Endodermal cell (in vitro differentiated cells): ENCODE measurements at regions not wholly inside any gene's neighbourhood (a gene's known extent, or its start where the extent isn't known, plus 50 kb on each side); places are given as distances from the start of the nearest gene placed in this dataset.

Experiments used
- DNase-seq: peaks from one replicate; pipeline ENCODE4 v3.0.0-alpha.2; 2017
- H3K27ac ChIP-seq: 2 replicates; pipeline ENCODE4 v1.5.1; 2013; ENCODE audit warnings: mild to moderate bottlenecking, low read depth, low read length, moderate library complexity
- H3K27me3 ChIP-seq: 2 replicates; pipeline ENCODE4 v1.6.1; 2013; ENCODE audit warnings: mild to moderate bottlenecking, low read length, moderate library complexity; ENCODE audit not compliant: insufficient read depth, control insufficient read depth, poor library complexity, severe bottlenecking
- H3K36me3 ChIP-seq: 2 replicates; pipeline ENCODE4 v1.7.0; 2013; ENCODE audit warnings: mild to moderate bottlenecking, low read length, moderate library complexity; ENCODE audit not compliant: control insufficient read depth, insufficient read depth
- H3K4me1 ChIP-seq: one replicate; pipeline ENCODE4 v1.7.0; 2013; ENCODE audit warnings: low read length; ENCODE audit not compliant: control insufficient read depth, insufficient read depth
- H3K4me3 ChIP-seq: 2 replicates; pipeline ENCODE4 v1.5.1; 2013; ENCODE audit warnings: mild to moderate bottlenecking, low read length, moderate library complexity
- H3K9ac ChIP-seq: 2 replicates; pipeline ENCODE4 v1.6.1; 2013; ENCODE audit warnings: mild to moderate bottlenecking, low read length, moderate library complexity; ENCODE audit not compliant: poor library complexity, severe bottlenecking; ENCODE audit errors: extremely low read depth
- H3K9me3 ChIP-seq: 2 replicates; pipeline ENCODE4 v1.6.1; 2013; ENCODE audit warnings: mild to moderate bottlenecking, low read length, moderate library complexity; ENCODE audit not compliant: control insufficient read depth
- H3K27ac Mint-ChIP-seq: 2 replicates; pipeline ENCODE4 v1.8.0; 2020; ENCODE audit warnings: mixed read lengths
- H3K27me3 Mint-ChIP-seq: 2 replicates; pipeline ENCODE4 v1.8.0; 2021; ENCODE audit warnings: mild to moderate bottlenecking, mixed read lengths; ENCODE audit not compliant: insufficient read depth
- H3K36me3 Mint-ChIP-seq: 2 replicates; pipeline ENCODE4 v1.8.0; 2020; ENCODE audit warnings: low read depth, mixed read lengths
- H3K4me1 Mint-ChIP-seq: 2 replicates; pipeline ENCODE4 v1.8.0; 2020; ENCODE audit warnings: mixed read lengths
- H3K4me3 Mint-ChIP-seq: 2 replicates; pipeline ENCODE4 v1.8.0; 2020; ENCODE audit warnings: mild to moderate bottlenecking, moderate library complexity, mixed read lengths
- H3K9me3 Mint-ChIP-seq: 2 replicates; pipeline ENCODE4 v1.8.0; 2020; ENCODE audit warnings: mild to moderate bottlenecking, mixed read lengths
- WGBS, 2 experiments: methylation state at CpG; one replicate each; pipeline versions ENCODE4 v1.1.5 to v1.1.7; 2013; ENCODE audit warnings: missing lambda C conversion rate in 2 of 2, mixed read lengths in 1 of 2; ENCODE audit not compliant: insufficient coverage in 1 of 2, insufficient read length in 1 of 2; 5-methylcytosine and 5-hydroxymethylcytosine counted together
- TF ChIP-seq, protein P1 (sequence below): fragments of 200-600 bp; sonication (generic); conservative IDR thresholded peaks from 2 replicates; pipeline ENCODE4 v1.5.0; 2021; ENCODE audit warnings: antibody characterized with exemption, mild to moderate bottlenecking

DNA sequence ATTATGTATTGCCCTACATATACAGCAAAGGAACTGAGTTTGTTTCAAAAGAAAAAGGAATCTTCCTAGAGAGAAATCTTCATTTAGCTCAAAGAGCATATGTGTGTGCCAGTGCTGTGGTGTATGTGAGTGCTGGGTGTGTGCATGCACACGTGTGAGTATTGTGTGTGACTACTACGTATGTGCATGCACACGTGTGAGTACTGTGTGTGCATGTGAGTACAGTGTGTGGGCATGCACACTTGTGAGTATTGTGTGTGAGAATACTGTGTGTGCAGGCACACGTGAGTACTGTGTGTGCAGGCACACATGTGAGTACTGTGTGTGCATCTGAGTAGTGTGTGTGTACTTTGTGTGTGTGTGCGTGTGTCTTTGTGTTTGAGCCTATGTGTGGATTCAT is 651.0 kb upstream of the B3GAT1 start:
- TF ChIP-seq, protein P1, sequence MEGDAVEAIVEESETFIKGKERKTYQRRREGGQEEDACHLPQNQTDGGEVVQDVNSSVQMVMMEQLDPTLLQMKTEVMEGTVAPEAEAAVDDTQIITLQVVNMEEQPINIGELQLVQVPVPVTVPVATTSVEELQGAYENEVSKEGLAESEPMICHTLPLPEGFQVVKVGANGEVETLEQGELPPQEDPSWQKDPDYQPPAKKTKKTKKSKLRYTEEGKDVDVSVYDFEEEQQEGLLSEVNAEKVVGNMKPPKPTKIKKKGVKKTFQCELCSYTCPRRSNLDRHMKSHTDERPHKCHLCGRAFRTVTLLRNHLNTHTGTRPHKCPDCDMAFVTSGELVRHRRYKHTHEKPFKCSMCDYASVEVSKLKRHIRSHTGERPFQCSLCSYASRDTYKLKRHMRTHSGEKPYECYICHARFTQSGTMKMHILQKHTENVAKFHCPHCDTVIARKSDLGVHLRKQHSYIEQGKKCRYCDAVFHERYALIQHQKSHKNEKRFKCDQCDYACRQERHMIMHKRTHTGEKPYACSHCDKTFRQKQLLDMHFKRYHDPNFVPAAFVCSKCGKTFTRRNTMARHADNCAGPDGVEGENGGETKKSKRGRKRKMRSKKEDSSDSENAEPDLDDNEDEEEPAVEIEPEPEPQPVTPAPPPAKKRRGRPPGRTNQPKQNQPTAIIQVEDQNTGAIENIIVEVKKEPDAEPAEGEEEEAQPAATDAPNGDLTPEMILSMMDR: no peak
- Mint-ChIP-seq H3K9me3 (peaks cover 34% of the 10 kb centered on the region), H3K27me3 (peaks cover 12% of the 10 kb centered on the region), H3K27ac (no peak overlapping the region), H3K4me3 (no peak overlapping the region), H3K4me1 (no peaks in the 10 kb centered on the region), H3K36me3 (no peaks in the 10 kb centered on the region)
- H3K4me1 ChIP-seq: no peaks in the 10 kb centered on the region
- no peaks in the 10 kb centered on the region for H3K27me3 ChIP-seq
- WGBS, 2 experiments: 81 to 82% methylated on average over 4 to 5 of the region's 5 CpGs
- DNase-seq: no peak
- no peak overlapping the region for H3K27ac ChIP-seq
- H3K9me3 ChIP-seq: peaks cover 17% of the 10 kb centered on the region
- no peaks in the 10 kb centered on the region for H3K36me3 ChIP-seq
- H3K9ac ChIP-seq: no peak overlapping the region
- H3K4me3 ChIP-seq: no peak overlapping the region

DNA sequence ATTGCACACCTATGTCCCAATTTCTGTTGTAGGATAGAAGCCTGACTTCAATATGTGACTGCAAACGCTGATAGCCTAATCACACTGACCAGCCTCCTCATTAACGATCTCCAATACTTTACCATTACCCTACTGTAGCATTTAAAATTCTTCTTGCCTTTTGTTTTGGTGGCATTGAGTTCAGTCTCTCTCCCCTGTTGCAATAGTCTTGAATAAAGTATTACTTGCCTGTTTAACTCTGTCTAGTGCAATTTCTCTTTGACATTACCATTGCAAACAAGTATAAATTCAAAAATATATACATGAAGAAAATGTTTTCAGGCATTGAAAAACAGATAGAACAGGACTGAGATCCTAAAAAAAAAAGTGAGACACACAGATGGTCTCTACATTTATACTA is 649.1 kb upstream of the B3GAT1 start:
- Mint-ChIP-seq H3K36me3 (no peaks in the 10 kb centered on the region), H3K27ac (no peak overlapping the region), H3K27me3 (peaks cover 12% of the 10 kb centered on the region), H3K9me3 (peaks cover 34% of the 10 kb centered on the region), H3K4me3 (no peak overlapping the region), H3K4me1 (no peaks in the 10 kb centered on the region)
- Histone ChIP-seq H3K27ac (no peak overlapping the region), H3K4me3 (no peak overlapping the region), H3K4me1 (no peaks in the 10 kb centered on the region), H3K9me3 (peaks cover 17% of the 10 kb centered on the region), H3K27me3 (no peaks in the 10 kb centered on the region), H3K36me3 (no peaks in the 10 kb centered on the region), H3K9ac (no peak overlapping the region)
- TF ChIP-seq, protein P1: no peak
- no peak for DNase-seq
- WGBS, 2 experiments: 74 to 90% methylated on average over 2 of the region's 2 CpGs

DNA sequence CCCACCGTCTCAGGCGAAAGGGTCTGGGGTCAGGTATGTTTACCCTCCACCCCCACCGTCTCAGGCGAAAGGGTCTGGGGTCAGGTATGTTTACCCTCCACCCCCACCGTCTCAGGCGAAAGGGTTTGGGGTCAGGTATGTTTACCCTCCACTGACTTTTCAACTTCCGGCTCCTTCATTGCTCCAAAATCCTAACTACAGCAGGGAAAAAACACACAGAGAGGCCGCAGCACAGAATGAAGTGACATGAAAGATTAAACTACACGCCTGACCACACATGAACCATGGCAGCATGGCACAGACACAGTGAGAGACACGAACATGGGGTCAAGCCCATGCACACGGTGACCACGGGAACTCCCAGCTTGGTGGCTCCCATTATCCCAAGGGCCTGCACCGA is 634.9 kb upstream of the B3GAT1 start:
- no peak overlapping the region for H3K9ac ChIP-seq
- WGBS, 2 experiments: 93 to 96% methylated on average over 10 to 11 of the region's 13 CpGs
- Mint-ChIP-seq H3K4me1 (peaks cover 11% of the 10 kb centered on the region), H3K4me3 (no peak overlapping the region), H3K36me3 (no peaks in the 10 kb centered on the region), H3K9me3 (no peaks in the 10 kb centered on the region), H3K27ac (no peak overlapping the region), H3K27me3 (peaks cover 3% of the 10 kb centered on the region)
- H3K36me3 ChIP-seq: no peaks in the 10 kb centered on the region
- no peaks in the 10 kb centered on the region for H3K9me3 ChIP-seq
- no peak for DNase-seq
- TF ChIP-seq, protein P1: no peak
- H3K27ac ChIP-seq: no peak overlapping the region
- no peaks in the 10 kb centered on the region for H3K4me1 ChIP-seq
- H3K27me3 ChIP-seq: no peaks in the 10 kb centered on the region
- H3K4me3 ChIP-seq: no peak overlapping the region
